PC-9 (cell line): ENCODE measurements at regions not wholly inside any gene's neighbourhood (a gene's known extent, or its start where the extent isn't known, plus 50 kb on each side); places are given as distances from the start of the nearest gene placed in this dataset.

Experiments used
- BruUV-seq: library from RNA; stranded (reverse); fragments of 400-500 nt; replicated peaks from 2 replicates; lab custom pipeline; 2021; lab: Mats Ljungman, UMichigan
- CTCF ChIA-PET: fragments of 300-600 bp; sonication (Branson Sonifier 250); formaldehyde crosslinking; loops from one replicate; lab custom pipeline; 2022; ENCODE audit warnings: antibody characterized with exemption; lab: Charles Lee
- POLR2A ChIA-PET: fragments of 300-600 bp; sonication (Branson Sonifier 250); formaldehyde crosslinking; loops from one replicate; lab custom pipeline; 2022; ENCODE audit warnings: antibody characterized with exemption; ENCODE audit not compliant: unreplicated experiment; lab: Charles Lee
- DNase-seq, 2 experiments: peaks; one replicate each; pipeline versions ENCODE4 v3.0.0 to v3.0.0-alpha.2; 2015 to 2022; ENCODE audit warnings: mixed read lengths in 1 of 2
- H2AFZ ChIP-seq: fragments of 200-600 bp; sonication (generic); 2 replicates; pipeline ENCODE4 v1.8.1; 2017; ENCODE audit warnings: antibody characterized with exemption
- H3F3A ChIP-seq: fragments of 200-600 bp; sonication (generic); 2 replicates; pipeline ENCODE4 v1.8.1; 2017; ENCODE audit warnings: antibody characterized with exemption, mild to moderate bottlenecking, low read depth; ENCODE audit not compliant: insufficient read depth
- H3K27ac ChIP-seq: fragments of 200-600 bp; sonication (generic); 2 replicates; pipeline ENCODE4 v1.6.1; 2016; ENCODE audit warnings: mixed run types
- H3K27me3 ChIP-seq: fragments of 200-600 bp; sonication (generic); 2 replicates; pipeline ENCODE4 v1.6.1; 2016; ENCODE audit warnings: low read depth, mixed run types; ENCODE audit not compliant: insufficient read depth
- H3K36me3 ChIP-seq: fragments of 200-600 bp; sonication (generic); 2 replicates; pipeline ENCODE4 v1.6.1; 2016; ENCODE audit warnings: low read depth, mixed run types
- H3K4me1 ChIP-seq: fragments of 200-600 bp; sonication (generic); replicated peaks from 2 replicates; pipeline ENCODE4 v1.6.1; 2016; ENCODE audit warnings: mixed run types; ENCODE audit not compliant: insufficient read depth
- H3K4me2 ChIP-seq: fragments of 200-600 bp; sonication (generic); 2 replicates; pipeline ENCODE4 v1.6.1; 2017; ENCODE audit warnings: mixed run types
- H3K4me3 ChIP-seq: fragments of 200-600 bp; sonication (generic); 2 replicates; pipeline ENCODE4 v1.6.1; 2016; ENCODE audit warnings: mixed run types
- H3K79me2 ChIP-seq: fragments of 200-600 bp; sonication (generic); 2 replicates; pipeline ENCODE4 v1.6.1; 2017; ENCODE audit warnings: low read depth, mixed run types
- H3K9me2 ChIP-seq: fragments of 200-600 bp; sonication (generic); 2 replicates; pipeline ENCODE4 v1.8.1; 2017; ENCODE audit warnings: mild to moderate bottlenecking; ENCODE audit not compliant: insufficient read depth
- H3K9me3 ChIP-seq: fragments of 200-600 bp; sonication (generic); 2 replicates; pipeline ENCODE4 v1.8.1; 2016; ENCODE audit warnings: low read depth; ENCODE audit not compliant: insufficient read depth
- H4K20me1 ChIP-seq: fragments of 200-600 bp; sonication (generic); 2 replicates; pipeline ENCODE4 v1.8.1; 2017; ENCODE audit not compliant: insufficient read depth
- EZH2 ChIP-seq: fragments of 200-600 bp; sonication (generic); IDR thresholded peaks from 2 replicates; pipeline ENCODE4 v1.8.0; 2017; ENCODE audit warnings: antibody characterized with exemption, low read depth
- intact Hi-C: fragments of 100-400 bp; cut with micrococcal nuclease; formaldehyde crosslinking; loops from one replicate; pipeline ENCODE4 v1.10.0; 2022; ENCODE audit not compliant: unreplicated experiment
- TF ChIP-seq, protein P1 (sequence below): fragments of 200-600 bp; sonication (generic); conservative IDR thresholded peaks from 2 replicates; pipeline ENCODE4 v1.6.1; 2017; ENCODE audit warnings: mixed run types, antibody characterized with exemption, mild to moderate bottlenecking, moderate library complexity

- no peaks in the 10 kb centered on the region for H4K20me1 ChIP-seq
- no peak overlapping the region for H3K4me3 ChIP-seq
- no peaks in the 10 kb centered on the region for H3K79me2 ChIP-seq
- H3K27me3 ChIP-seq = peaks cover 12% of the 10 kb centered on the region; the same call in 1 of the 2 replicates
- TF ChIP-seq EZH2 = no peak
- TF ChIP-seq, protein P1, sequence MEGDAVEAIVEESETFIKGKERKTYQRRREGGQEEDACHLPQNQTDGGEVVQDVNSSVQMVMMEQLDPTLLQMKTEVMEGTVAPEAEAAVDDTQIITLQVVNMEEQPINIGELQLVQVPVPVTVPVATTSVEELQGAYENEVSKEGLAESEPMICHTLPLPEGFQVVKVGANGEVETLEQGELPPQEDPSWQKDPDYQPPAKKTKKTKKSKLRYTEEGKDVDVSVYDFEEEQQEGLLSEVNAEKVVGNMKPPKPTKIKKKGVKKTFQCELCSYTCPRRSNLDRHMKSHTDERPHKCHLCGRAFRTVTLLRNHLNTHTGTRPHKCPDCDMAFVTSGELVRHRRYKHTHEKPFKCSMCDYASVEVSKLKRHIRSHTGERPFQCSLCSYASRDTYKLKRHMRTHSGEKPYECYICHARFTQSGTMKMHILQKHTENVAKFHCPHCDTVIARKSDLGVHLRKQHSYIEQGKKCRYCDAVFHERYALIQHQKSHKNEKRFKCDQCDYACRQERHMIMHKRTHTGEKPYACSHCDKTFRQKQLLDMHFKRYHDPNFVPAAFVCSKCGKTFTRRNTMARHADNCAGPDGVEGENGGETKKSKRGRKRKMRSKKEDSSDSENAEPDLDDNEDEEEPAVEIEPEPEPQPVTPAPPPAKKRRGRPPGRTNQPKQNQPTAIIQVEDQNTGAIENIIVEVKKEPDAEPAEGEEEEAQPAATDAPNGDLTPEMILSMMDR = no peak
- H3K36me3 ChIP-seq = no peaks in the 10 kb centered on the region
- H3K9me3 ChIP-seq = no peaks in the 10 kb centered on the region
- ChIA-PET POLR2A (no interaction called here), CTCF (no interaction called here)
- H3F3A ChIP-seq = no peaks in the 10 kb centered on the region
- no peak overlapping the region for H3K27ac ChIP-seq
- no TSS peak for BruUV-seq
- H3K9me2 ChIP-seq = no peaks in the 10 kb centered on the region
- no peak overlapping the region for H2AFZ ChIP-seq
- DNase-seq = no peak
- H3K4me2 ChIP-seq = no peak overlapping the region
- H3K4me1 ChIP-seq = no peaks in the 10 kb centered on the region
- intact Hi-C loops = no loop called here
Measured at GRCh38 chr2:104404526-104404925, 449.4 kb upstream of the POU3F3 start.

DNA sequence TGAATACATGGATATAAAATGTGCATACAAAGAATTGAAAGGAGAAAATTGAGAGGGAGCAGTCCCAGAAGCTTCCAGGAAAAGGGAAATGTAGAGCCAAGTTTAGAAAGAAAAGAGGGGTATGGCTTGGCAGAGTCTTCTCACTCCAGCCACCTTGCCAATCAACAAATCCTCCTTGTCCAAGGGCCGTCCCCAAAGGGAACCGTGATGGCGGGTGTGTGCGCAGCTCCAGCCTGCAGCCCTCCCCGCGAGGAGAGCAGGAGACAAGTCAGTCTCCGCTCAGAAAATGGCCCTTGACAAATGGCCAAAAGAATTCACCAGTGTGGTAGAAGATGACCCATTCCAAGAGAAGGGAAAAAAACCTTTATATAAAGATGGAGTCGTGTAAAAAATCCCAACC lies 448.3 kb upstream of the POU3F3 start:
- POLR2A ChIA-PET = no interaction called here
- intact Hi-C loops = no loop called here
- DNase-seq = no peak
- no peaks in the 10 kb centered on the region for H3K9me2 ChIP-seq
- H4K20me1 ChIP-seq = no peaks in the 10 kb centered on the region
- no peaks in the 10 kb centered on the region for H3K36me3 ChIP-seq
- no peaks in the 10 kb centered on the region for H3K79me2 ChIP-seq
- H3K4me3 ChIP-seq = no peak overlapping the region
- CTCF ChIA-PET = no interaction called here
- peaks cover 12% of the 10 kb centered on the region; the same call in 1 of the 2 replicates for H3K27me3 ChIP-seq
- H3K4me2 ChIP-seq = no peak overlapping the region
- no peak overlapping the region for H3K27ac ChIP-seq
- no peaks in the 10 kb centered on the region for H3K4me1 ChIP-seq
- no peaks in the 10 kb centered on the region for H3F3A ChIP-seq
- H3K9me3 ChIP-seq = no peaks in the 10 kb centered on the region
- BruUV-seq = no TSS peak
- TF ChIP-seq, protein P1 = no peak
- no peak for TF ChIP-seq EZH2
- no peak overlapping the region for H2AFZ ChIP-seq

DNA sequence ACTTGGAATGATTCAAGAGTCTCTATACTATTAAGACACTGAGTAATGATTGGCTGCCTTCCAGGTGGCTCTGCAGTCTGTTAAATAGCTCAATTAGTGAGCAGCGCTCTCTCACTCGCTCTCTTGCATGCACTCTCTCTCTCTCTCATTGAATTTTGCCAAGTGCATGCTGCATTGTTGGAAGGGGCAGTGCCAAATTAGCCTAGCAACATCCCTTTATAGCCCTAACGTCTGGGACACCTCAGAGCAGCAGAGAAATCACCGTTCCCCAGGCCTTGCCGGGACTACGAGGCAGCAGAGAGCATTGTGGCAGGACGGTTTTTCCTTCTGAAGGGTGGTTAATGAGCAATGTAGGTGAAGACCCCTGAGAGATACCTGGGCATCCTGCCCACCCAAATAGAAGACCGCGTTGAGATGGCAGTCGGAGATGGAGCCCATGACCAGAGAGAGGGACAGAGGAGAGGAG lies 447.6 kb upstream of the POU3F3 start:
- H3K9me2 ChIP-seq = no peaks in the 10 kb centered on the region
- H3K9me3 ChIP-seq = no peaks in the 10 kb centered on the region
- H4K20me1 ChIP-seq = no peaks in the 10 kb centered on the region
- CTCF ChIA-PET = no interaction called here
- no peaks in the 10 kb centered on the region for H3F3A ChIP-seq
- no peak overlapping the region for H2AFZ ChIP-seq
- intact Hi-C loops = no loop called here
- no peaks in the 10 kb centered on the region for H3K4me1 ChIP-seq
- no peak for TF ChIP-seq EZH2
- TF ChIP-seq, protein P1 = no peak
- no peak overlapping the region for H3K27ac ChIP-seq
- H3K4me2 ChIP-seq = no peak overlapping the region
- POLR2A ChIA-PET = no interaction called here
- H3K36me3 ChIP-seq = no peaks in the 10 kb centered on the region
- BruUV-seq = no TSS peak
- H3K4me3 ChIP-seq = no peak overlapping the region
- H3K27me3 ChIP-seq = peaks cover 12% of the 10 kb centered on the region; the same call in 1 of the 2 replicates
- H3K79me2 ChIP-seq = no peaks in the 10 kb centered on the region
- DNase-seq = no peak
